GM21786 (cell line): ENCODE measurements at regions not wholly inside any gene's neighbourhood (a gene's known extent, or its start where the extent isn't known, plus 50 kb on each side); places are given as distances from the start of the nearest gene placed in this dataset.

Experiments used
- ATAC-seq: cut with Tn5 transposase; IDR thresholded peaks from one replicate; pipeline ENCODE4 v1.9.1; 2021; ENCODE audit not compliant: unreplicated experiment

DNA sequence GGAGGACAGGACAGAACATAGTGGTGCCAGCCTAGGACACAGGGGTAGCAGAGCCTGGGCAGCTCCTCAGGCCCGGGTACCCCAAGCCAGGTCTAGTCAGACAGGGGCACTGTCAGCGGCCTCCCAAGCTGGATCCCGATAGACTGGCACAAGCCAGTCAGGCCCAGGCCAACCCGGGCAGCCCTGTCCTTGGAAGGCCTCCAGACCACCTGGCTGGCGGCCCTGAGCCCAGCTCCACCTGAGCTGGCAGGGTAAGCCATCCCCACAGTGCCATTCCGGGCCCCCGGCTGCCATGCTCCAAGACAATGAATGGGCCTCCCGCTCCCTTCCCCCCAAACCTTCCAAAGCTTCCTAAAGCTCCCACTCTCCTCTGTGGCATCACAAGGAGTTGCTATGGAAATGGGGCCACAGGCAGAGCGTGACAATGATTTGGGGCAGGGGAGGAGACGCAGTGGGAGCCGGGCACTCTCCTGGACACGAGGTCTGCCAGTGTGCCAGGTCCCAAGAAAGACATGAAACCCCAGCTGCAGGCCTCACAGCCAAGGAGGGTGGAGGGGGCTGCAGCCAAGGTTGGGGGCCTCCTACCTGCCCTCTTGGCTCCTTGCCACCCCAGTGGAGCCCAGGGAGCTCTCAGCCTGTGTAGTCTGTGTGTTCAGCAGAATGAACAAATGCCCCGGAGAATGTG is 165.6 kb upstream of the LINGO1 start:
- no peak for ATAC-seq

DNA sequence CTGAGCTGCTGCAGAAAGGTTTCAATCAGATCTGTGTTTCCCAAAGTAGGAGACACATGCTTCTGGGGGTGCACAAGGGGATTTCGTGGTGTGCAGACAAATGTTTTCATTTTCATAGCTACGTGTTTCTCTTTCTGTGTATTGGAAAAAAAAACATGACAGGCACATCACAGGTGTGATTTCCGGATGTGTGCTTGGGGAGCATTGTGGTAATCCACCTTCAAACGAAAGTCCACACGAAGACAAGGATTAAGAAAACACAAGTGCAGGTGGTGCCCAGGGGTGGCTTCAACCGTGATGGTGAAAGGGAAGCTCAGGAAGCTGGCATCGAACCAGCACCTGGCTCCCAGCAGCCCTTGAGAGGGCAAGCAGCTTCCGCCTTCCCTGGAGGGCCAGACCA is 164.6 kb upstream of the LINGO1 start:
- no peak for ATAC-seq

DNA sequence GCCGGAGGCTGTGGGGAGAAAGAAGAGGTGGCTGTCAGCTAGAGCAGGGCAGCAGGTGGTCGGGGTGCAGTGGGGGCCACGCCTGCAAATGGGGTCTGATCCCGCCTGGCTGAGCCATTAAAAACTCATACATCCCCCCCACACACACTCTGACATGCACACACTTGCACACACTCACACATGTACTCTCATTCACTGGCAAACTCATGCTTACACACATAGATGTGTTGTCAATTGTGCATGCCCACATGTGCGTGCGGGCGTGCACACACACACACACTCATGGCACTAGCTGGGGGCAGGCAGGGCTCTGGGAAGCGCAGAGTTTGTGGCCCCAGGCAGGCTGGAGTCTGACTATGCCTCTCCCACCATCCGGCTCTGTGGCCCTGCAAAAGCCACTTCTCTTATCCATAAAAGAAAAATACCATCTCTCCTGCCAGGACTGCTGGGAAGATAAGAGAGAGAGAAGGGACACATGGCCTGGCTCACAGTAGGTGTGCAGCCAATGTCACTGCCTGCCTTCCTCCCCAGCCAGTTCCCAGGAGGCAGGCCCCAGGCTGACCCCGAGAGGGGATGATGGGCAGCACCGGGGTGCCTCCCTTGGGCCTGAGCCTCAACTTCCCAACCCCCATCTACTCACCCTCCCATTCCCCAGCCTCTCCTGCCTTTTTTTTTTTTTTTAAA is 163.5 kb upstream of the LINGO1 start:
- no peak for ATAC-seq

DNA sequence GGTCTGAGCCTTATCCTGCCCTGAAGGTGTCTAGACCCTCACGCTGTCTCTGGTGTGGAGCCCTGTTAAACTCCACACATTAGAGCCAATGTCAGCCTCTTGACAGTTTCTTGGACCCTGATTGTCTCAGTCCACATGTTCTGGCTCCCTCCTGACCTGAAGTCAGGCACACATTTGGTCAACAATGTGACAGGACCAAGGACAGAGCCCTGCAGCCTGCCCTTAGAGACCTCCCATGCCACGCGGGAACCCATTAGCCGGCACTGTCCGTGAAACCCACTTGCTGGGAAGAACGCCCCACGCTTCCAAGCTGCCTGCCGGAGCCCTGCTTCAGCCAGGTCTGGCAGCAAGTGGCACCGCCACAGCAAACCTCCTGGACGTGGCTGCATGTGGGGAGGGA is 162.7 kb upstream of the LINGO1 start:
- ATAC-seq, result no peak

DNA sequence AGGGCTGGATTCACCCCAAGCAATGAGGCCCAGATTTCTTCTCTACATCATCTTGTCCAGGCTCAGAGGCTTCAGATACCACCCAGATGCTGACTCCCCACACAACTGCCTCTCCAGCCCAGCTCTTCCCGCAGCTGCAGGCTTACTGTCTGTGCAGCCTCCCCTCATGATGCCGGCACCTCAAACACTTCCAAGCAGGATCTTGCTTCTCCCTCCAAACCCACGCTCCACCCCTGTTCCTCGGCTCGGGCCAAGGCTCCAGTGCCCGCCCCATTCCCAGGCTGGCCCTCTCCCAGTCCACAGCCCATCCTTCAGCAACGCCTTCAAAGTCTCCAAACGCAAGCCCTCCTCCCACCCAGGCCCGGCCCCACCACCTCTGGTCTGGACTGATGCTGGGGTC is 159.2 kb upstream of the LINGO1 start:
- no peak for ATAC-seq

DNA sequence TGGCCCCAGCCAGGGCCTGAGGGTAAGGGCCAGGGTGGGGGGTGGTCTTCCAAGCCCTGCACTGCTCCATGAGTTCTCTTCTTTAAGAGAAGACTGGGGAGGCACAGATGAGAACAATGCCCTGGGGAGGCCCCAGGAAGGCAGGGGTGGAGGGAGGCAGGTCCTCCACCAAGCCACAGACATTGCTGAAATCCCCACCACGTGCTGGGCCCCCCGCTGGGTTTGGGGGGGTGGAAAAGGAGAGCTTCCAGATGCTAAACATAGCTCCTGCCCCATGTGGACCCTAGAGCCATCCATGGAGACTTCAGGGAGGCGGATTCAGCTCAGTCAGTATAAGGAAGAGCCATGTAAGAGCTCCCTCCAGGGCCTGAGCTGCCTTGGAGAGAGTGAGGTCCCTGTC is 157.8 kb upstream of the LINGO1 start:
- ATAC-seq, result no peak

DNA sequence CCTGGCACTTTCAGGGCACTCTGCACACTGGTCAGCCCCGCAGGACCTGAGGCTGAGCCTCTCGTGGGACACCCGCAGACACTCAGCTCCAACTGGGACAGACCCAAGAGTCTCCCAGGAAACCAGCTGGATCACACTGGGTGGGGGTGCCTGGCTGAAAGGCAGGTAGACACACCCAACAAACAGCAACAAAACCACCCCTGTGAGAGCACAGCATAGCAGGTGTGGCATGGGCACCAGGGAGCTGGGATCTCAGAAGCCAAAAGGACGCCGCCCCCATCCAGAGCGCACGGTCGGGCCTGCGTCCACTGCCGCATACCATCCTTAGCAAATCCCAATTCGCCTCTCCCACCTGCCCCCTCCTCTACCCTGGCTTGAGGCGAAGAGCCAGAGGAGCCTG is 154.2 kb upstream of the LINGO1 start:
- ATAC-seq, result no peak

DNA sequence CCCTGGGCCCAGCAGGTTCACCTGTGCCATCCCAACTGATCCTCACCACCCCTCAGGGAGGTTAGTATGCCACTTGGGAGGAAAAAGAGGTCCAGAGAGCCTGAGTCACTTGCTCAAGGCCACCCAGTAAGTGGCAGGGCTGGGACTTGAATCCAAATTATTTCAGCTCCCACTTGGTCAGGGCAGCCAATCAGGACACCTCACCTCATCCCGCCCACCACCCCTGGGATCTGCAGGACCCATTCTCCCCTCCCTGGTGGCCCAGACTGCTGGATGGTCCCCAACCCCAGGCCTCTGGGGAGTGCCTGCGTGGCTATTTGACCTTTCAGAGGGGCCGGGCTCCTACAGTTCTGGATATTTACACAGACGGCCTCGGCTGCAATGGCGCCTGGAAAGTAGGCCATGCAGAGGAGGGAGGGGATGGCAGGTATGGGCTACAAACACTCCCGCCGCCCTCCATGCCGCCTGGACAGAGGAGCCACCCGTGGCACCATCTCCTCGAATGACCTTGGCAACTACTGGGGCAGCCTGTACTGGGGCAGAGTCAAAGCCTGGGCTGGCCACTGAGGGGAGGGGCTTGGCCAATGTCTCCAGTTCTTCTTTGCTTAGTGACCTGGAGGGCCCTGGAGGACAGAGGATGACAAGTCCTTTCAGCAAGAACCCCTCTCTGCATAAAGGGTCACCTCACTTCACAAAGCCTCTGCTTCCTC is 153.6 kb upstream of the LINGO1 start:
- ATAC-seq, result no peak

DNA sequence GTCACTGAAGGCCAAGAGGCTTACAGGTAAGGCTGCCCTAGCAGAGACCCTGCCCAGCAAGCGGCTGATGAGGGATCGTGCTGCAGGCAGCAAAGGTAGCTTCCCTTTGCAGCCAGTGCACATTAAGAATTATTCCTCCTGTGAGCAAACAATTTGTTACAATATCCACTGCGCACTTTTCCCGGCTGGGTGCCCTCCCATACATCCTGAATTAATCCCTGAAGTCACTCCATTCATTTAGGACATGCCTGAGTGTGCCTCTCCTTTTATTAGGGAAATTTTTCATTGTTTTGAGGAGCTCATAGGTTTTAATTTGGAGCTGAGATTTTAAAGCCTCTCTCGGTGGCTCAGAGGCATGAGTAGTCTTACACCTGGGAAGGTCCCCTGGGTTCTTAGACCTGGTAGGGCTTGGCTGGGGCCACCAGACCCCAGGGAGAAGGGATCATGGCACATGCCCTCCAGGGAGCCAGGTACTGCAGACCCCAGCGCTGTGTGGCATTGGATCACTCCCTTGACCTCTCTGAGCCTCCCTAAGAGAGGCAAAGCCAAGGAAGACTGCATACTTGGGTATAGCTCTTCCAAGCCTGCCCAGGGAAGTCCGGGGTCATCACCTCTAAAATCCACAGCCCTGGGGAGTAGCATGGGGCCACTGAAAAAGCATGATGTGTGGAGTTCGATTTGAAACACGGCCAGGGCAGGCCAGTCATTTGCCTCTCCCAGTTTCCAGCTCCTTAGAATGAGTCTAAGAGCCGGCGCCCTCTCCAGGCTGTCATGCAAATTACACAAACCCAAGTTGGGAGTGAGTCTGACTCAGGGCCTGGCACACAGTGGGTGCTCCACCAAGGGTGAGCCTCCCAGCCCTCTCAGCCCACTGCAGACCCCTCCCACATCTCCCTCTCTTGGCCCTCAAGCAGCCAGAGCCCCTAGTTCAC is 151.9 kb upstream of the LINGO1 start:
- no peak for ATAC-seq

DNA sequence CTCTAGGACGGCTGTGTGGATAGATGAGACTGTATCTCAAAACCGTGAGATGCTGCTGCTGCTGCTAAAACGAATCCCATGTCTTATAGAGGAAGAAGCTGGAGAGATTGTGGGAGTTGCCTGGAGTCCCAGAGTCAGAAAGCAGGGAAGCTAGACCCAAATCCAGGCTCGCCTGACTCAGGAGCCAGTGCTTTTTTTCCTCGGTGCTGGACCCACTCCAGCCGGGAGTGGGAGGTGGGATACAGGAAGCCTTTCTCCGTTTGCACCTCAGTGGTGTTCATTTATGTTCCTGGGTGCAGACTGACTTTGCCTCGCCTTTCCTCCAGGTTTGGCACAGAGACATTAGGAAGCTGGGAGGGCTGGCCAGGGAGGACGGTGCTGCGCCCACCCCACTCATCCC is 150.9 kb upstream of the LINGO1 start:
- ATAC-seq, result no peak

DNA sequence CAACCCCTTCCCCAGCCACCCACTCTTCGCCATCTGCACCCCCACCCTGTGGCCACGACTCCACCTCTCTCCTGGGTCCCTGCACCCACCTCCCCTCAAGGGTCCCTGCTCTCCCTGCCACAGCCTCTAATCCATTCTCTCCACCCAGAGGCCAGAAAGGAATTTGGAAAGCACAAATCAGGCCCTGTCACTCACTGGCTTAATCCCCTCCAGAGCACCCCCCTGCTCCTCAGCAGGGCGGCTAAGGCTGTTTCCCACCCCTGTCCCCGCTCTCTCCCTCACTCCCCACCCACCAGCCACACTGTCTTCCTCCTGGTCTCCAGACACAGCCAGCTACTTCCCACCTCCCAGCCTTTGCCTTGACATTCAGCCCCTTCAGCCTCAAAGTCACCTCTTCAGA is 150.0 kb upstream of the LINGO1 start:
- no peak for ATAC-seq

DNA sequence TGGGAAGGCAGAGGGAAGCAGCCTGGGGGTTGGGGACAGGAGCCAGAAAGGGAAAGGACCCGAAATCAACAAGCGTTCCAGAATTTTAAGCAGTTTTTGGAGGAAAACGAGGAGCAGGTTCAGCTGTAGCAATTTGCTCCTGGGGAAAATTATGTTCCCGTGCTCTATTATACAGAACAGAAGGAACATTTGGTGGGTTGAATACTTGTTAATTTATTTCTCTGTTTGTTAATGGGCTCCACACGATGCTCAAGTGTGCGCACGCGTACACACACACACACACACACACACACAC is 149.2 kb upstream of the LINGO1 start:
- no peak for ATAC-seq

DNA sequence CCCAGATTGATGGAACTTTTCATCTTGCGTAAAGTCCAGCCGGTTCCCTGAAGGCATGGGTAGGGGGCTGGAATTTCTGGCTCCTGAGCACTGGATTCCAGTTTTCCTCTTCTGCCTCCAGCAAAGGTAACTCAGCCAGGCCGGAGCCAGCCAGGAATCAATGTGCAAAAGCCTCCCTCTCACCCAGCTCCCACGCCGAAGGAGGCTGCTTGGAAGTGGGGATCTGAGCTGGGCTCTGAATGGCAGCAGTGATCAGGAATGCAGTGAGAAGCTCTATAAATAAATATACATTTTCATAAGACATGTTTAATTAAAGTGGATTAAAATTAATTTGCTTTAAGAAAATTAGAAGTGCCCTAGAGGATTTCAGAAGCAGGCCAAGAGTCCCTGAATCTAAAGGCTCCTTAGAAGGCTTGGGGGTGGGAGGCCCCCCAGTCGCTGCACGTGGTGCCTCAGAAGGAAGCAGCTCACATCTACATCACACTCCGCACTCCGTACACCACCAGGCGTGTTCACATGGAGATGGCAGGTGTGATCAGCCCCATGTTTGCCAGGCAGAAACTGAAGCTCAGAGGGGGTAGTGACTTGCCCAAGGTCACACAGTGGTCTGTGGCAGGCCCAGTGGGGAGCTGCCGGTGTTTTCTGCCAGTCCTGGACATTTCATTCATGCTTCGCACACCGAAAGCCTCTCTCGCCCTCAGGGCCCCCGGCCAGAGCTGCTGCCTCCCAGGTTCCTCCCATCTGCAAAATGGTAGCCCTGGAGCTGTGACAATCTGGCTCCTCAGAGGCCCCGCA is 148.6 kb upstream of the LINGO1 start:
- no peak for ATAC-seq

DNA sequence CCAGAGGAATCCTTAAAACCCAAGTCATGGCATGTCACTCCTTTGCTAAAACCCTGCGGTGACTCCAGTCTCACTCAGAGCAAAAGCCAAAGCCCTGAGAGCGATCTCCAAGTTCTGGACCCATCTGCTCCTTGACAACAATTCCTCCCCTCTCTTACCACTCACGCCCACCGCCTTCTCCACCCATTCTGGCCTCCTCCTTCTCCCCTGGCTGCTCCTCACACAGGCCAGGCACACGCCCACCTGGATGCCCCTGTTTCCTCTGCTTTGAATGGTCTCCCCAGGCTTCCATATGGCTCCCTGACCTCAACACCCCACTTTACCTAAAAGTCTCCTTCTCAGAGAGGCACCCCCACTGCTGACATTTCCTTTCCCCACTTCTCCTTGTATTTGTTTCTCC is 146.1 kb upstream of the LINGO1 start:
- ATAC-seq, result no peak

DNA sequence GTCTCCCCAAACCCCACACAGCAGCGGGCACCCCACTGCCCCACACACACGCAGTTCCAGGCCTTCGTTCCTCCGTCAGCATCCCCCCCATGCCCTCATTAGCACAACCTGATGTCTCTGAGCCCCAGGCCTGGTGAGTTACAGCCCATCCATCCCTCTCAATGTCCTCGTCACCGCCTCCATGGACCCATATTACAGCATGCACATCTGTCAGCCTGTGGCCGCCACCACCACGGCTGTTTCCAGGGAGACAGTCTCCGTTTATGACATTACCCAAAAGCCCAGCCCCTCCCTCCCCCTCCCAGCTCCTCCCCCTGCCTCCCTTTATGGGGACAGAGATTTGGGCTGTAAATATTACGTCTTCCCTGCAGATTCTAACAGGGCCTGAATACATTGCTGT is 143.1 kb upstream of the LINGO1 start:
- ATAC-seq, result no peak

DNA sequence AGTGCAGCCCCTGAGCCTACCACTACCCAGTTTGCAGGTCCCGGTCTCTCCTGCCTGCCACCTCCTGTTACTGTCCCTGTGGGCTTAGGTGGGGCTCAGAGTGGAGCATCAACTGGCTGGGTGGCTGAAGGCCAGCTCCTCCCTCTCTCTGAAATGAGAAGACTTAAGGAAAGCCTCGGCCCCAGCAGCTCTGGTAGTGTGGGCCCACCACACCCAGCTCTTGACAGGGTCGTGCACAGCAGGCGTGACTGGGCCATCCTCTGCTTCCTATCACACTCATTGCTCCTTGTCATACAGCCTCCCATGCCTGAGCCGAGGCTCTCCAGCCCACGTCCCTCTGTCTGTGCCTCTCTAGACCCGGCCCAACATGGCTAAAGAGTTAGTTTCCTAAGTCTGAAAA is 142.7 kb upstream of the LINGO1 start:
- no peak for ATAC-seq

DNA sequence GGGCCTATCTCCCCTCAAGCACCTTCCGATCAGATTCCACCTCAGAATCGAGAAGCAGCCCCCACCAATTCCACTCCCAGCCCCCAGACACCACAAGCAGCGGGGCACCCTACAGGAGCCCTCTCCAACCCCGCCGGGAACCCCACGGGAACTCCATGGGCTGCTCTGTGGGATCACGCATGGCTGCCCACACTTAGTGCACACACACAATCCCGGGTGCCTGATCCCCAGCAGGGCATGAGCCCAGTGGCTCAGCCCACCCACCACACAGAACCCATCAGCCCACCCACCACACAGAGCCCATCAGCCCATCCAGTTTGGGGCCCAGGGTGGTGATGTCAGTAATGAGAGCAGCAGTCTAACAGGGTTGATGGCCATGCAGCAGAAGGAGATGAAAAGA is 141.6 kb upstream of the LINGO1 start:
- no peak for ATAC-seq

DNA sequence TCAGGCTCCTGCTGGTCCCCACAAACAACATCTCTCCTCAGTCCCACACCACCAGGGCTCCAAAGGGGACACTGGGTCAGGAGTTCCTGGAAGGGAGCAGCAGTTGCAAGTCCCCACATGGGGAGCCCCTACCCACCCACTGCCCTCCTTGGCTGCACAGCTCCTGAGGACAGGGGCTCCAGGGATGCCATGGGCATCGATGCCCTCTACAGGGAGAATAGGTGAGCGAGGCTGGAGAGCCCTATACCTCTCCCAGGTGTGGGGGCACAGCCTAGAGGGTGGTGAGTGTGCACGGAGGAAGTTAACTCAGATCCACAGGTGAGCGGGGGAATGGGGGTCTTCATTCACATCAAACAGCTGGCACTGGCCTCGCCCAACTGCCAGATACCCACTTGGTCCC is 141.2 kb upstream of the LINGO1 start:
- no peak for ATAC-seq

DNA sequence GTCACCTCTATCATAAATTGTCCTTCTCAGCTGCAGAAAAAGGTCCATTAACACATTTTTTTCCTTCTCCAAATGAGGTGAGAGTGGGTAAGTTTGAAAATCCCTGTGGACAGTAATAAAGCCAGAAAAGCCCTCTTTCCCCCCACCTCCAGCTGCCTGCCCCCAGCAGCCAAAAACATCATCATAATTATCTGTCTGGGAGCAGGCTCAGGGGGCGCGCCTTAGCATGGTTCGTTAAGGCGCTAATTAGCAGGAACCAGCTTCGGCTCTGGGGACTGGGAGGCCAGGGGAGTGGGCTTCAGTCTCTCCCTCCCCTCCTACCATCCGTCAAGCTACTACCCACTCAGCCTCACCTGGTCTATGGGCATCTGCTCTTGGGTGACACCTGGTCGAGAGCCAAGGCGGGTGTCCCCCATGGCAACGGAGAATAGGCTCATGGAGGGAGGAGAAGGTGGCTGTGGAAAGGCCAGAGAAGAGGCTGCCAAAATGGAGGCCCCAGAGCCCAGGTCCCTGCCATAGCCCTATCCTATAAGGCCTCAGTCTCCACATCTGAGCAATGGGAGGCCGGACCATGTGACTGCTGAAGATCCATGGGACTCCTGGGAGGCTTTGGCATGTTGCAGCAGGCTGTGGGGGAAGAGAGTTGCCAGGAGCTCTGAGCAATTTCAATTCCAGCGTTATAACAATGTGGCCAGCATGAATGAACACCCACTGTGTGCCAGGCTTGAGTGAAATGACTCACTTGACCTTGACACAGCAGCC is 140.1 kb upstream of the LINGO1 start:
- ATAC-seq, result no peak

DNA sequence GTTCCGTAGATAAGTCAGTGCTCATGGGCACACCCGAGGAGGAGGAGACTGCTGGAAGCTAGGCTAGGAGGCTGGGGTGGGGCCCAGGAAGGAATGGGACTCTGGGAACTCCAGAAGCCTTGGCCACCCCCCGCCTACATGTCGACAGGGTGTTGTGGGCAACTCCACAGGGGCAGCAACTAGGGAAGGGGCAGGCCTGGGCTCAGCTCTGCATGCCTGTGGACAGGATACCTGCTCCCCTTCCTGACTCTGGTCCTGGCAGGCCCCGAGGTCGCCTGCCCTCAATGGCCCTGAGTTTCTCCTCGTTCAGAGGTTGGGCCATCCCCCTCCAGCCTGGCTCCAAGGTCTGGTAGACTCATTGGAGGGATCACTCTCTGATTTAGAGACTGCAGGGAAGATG is 138.9 kb upstream of the LINGO1 start:
- ATAC-seq, result no peak
